Activated CD8-positive, alpha-beta memory T cell treated with anti-CD3 and anti-CD28 coated beads, Interleukin-2, amount 50 U/mL, for 1 hour (primary cell): ENCODE measurements at regions not wholly inside any gene's neighbourhood (a gene's known extent, or its start where the extent isn't known, plus 50 kb on each side); places are given as distances from the start of the nearest gene placed in this dataset.
"Not testable (repeated sequence)": the region's sequence is repeated elsewhere in the genome, so short reads cannot be mapped to it uniquely, and the experiment has no call there.

Experiments
- DNase-seq: peaks from one replicate; pipeline ENCODE4 v3.0.0-alpha.2; 2020; ENCODE audit errors: extremely low read depth

GRCh38 chr12:89882792-89883191 is 174.2 kb upstream of the ATP2B1 start:
- no peak for DNase-seq

GRCh38 chr12:89882050-89882449 is 173.4 kb upstream of the ATP2B1 start:
- no peak for DNase-seq

DNA sequence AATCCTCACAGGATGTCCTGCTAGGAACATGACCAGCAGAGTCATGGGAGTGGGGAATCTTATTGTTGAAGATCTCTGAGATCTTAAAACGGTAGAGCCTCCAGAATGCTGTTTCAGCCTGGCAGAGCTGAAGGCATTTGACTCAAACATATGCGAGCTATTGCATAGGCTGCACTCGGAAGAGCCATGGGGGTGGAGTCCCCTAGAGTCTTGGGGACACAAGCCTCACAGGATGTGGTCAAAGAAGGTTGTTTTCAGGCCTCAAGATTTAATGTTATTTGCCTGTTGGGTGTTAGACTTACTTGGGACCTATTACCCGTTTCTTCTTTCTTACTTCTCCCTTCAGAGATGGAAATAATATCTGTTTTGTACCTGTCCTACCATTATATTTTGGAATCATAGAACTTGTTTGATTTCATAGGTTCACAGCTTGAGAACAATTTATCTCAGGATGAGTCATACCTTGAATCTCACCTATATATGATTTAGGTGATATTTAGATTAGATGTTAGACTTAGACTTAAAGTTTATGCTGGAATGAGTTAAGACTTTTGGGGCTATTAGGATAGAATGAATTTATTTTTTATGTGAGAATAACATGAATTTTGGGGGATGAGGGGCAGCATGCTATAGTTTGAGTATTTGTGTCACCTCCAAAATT is 172.2 kb upstream of the ATP2B1 start:
- DNase-seq, result no peak

- DNase-seq, result no peak
These were observed 171.1 kb upstream of the ATP2B1 start for GRCh38 chr12:89879766-89880165.

DNA sequence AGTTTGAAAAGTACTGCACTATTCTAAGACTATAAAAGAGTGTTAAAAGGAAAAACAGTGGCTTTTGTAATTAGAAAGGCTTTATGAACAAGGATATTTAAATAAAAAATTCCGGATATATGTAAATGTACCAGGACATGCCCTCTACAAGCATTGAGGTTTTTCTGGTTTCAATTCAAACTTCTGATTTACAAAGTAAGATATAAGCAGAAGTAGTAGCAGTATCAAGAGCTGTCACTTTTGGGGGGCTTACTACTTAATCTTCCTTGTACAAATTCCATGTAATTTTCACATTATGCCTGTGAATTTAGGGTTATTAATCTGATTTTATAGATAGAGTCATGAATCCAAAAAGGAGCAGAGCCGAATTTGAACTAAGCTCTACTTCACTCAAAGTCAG is 170.3 kb upstream of the ATP2B1 start:
- DNase-seq, result no peak

DNA sequence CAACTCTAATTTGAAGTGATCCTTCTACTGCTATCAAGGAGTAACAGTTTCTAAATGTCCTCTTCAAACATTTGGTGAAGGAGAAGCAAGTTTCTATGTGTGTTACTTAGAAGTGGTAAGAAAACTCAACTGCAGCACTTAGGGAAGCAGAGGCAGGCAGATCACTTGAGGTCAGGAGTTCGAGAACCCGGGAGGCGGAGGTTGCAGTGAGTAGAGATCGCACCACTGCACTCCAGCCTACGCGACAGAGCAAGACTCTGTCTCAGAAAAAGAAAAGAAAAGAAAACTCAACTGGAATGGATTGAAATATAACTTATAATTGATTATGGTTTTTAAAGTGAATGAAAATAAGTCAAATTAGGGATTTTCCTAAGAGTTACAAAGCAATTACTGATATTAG is 169.7 kb upstream of the ATP2B1 start:
- no peak for DNase-seq

GRCh38 chr12:89877671-89878070 is 169.0 kb upstream of the ATP2B1 start:
- no peak for DNase-seq

GRCh38 chr12:89877136-89877535 is 168.5 kb upstream of the ATP2B1 start:
- DNase-seq, result no peak

GRCh38 chr12:89875809-89876208 is 167.2 kb upstream of the ATP2B1 start:
- DNase-seq, result no peak

DNA sequence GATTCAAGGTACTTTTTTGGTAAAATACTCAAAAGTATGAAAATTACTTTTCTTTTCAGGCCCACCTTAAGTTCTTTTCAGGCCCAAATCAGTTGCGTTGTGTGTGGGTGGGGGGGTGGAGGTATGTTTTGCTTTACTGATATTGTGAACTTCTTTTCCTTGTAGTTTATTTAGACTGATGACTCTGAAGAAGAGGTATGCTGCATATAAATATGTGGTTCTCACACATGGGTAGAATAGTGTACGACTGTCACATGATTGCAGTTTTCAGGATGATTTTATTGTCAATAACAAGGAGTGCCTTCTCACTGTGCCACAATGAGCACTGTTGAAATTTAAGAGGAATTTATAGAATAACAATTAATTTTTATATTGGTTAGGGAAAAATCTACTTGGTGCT is 166.6 kb upstream of the ATP2B1 start:
- DNase-seq, result no peak

- no peak for DNase-seq
These were observed 165.5 kb upstream of the ATP2B1 start for GRCh38 chr12:89874146-89874545.

DNA sequence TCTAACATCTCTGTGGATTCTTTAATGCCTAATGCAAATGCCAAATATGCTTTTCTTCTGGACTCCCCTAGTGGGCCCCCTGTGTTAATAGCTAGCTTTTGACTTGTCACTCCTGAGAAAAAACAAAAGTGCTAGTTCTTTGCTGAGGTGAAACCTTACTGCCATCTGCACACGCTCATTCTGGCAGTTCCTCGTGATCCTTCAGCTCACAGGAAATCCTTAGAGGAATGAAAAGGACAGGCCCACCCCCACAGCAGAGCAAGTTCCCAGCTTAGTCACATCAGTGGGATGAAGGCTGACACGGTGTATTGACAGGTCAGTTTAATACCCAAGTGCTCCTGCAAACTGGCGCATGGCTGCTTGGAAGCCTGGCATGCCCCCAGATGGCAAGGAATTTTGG is 165.1 kb upstream of the ATP2B1 start:
- DNase-seq, result no peak

GRCh38 chr12:89872922-89873630 is 164.4 kb upstream of the ATP2B1 start:
- no peak for DNase-seq

- no peak for DNase-seq
These were observed 162.0 kb upstream of the ATP2B1 start for GRCh38 chr12:89870413-89871184.

DNA sequence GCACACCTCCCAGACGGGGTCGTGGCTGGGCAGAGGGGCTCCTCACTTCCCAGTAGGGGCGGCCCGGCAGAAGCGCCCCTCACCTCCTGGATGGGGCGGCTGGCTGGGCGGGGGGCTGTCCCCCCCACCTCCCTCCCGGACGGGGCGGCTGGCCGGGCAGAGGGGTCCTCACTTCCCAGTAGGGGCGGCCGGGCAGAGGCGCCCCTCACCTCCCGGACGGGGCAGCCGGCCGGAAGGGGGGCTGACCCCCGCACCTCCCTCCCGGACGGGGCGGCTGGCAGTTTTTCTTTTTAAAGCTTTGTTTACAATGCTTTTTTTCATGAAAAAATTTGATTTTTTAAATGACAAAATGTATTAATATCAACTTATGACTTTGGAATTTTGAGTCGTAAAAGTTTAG is 159.0 kb upstream of the ATP2B1 start:
- DNase-seq, result not testable (repeated sequence)

DNA sequence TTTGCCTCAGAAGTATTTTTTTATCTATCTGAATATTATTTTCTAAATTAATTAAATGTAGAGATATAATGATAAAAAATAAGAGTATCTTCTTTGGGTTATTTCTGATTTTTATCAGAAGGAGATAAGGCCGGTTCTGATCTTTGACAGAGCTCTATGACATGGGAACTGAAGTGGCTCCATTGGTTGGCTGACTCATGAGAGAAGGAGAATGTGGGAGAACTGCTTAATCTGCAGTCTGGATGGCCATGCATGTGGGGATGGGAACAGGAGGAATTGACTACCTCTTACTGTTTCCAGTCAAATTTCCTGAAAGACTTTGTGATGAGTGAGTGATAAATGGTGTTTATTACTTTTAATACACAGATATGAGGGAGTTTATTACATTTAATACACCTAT is 155.8 kb upstream of the ATP2B1 start:
- DNase-seq, result no peak

DNA sequence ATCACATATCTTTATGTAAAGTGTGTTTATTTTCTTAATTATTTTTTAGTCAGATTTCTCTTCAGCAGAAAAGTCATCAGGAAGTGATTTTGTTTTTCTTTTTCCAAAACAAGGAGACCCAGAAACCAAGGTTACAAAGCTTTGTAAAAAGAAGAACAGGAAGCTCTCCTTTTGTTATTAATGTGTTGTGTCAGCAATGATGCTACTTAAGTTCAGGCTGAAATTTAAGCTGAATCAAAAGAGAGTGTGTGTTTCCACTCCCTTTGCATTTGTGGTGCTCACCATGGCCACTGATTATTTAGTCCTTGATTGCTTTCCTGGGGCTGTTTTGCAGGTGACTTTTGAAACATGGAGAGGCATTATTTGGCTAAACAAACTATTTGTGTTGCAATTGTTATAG is 155.3 kb upstream of the ATP2B1 start:
- DNase-seq, result no peak

DNA sequence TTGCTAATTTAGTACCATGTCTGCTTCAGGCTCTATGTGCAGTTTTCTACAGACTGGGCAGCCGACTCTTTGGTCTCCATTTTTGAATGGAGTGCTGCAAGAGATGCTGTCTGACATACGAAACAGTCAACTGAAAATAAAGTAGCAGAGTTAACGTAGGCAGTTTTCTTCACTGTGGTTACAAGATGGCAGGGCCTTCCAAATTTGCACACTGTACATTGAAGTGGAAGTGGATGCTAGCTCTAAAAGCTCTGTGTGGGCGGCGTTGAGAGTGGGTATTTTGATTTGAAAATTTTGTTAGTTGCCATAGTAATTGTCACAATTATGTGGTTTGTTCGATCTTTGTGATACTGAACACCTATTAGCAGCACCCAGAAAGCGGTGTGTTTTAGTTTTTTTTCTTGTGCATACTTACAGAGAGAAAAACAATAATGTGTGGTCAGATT is 154.9 kb upstream of the ATP2B1 start:
- peak; percentile 59 for DNase-seq

DNA sequence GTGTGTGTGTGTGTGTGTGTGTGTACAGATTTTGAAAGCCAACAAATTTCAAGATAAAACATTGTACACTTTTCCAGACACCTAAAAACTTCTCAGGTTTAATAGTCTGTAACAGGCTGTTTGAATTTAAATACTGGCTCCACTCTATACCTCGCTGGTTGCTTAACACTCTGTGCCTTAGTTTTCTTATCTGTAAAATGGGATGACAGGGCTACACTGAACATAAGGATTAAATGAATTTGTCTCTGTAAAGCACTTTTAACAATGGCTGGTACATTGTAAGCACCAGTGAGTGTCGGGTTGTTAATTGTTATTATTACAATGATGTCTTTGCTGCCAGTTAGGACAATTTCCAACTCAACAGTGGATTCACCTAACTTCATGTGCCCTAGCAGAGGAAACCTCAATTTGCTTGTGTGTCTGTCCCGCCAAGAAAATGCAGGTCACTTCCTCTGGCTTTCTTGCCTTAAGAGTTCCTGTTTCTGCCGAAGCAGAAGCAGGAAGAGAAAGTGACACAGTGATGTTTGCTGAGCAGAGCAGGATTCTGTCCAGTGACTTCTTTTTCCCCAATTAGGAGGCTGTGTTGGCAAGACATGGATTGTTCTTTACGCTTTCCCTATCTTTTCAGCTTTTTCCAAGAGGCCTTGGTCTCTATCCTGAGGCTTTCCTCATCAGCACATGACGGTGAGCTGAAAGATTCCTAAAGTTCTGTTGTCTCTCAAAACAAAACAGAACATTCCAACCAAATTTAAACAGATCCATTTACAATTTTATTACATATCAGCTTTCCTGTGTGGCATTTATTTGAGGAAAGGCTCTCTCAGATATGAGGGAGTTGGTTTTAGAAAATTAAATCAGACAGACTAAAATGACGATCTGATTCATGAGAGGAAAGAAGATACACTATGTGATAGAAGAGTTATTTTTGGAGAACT is 154.1 kb upstream of the ATP2B1 start:
- no peak for DNase-seq

- no peak for DNase-seq
These were observed 152.4 kb upstream of the ATP2B1 start for GRCh38 chr12:89861086-89861485.

DNA sequence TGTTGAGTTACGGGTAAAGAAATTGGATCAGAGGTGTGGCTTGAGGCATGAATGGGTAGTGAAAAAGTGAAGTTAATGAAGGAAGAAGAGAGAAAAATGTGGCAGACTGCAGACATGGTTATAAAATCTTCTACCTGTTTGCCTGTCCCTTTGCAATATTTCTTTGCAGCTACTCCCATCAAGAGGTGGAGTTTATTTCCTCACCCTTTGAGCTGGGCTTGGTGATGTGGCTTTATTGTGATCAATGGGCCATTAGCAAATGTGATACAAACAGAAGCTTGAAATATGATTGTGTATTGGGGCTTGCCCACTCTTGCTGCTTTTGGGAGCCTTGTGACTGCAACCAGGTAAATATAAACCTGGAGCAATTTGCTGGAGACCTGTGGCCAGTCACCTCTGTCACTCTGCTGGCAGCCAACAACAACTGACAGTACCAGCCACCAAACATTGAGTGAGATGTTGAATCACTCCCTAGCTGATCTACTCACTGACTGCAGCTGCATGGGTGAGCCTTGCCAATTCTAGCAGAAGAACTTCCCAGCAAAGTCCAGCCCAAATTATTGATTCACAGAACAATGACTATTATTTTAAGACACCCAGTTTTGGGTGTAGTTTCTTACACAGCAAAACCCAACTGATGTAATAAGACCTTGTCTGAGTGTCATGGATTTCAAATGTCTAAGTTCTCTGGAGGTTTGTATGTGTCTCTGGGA is 151.0 kb upstream of the ATP2B1 start:
- DNase-seq, result no peak
